MM.1S (cell line): ENCODE measurements at regions not wholly inside any gene's neighbourhood (a gene's known extent, or its start where the extent isn't known, plus 50 kb on each side); places are given as distances from the start of the nearest gene placed in this dataset.

Source experiments
- DNase-seq: peaks from one replicate; pipeline ENCODE4 v3.0.0-alpha.2; 2015
- H2AFZ ChIP-seq: fragments of 300-600 bp; sonication (generic); 2 replicates; pipeline ENCODE4 v1.6.0; 2016; ENCODE audit warnings: antibody characterized with exemption, low read length
- H3F3A ChIP-seq: fragments of 300-600 bp; sonication (generic); 2 replicates; pipeline ENCODE4 v1.6.1; 2016; ENCODE audit warnings: mild to moderate bottlenecking, antibody characterized with exemption, low read length, moderate library complexity, mixed read lengths; ENCODE audit not compliant: insufficient read depth
- H3K27ac ChIP-seq: fragments of 300-600 bp; sonication (generic); 2 replicates; pipeline ENCODE4 v1.5.1; 2016; ENCODE audit warnings: mild to moderate bottlenecking, low read length
- H3K27me3 ChIP-seq: fragments of 300-600 bp; sonication (generic); replicated peaks from 2 replicates; pipeline ENCODE4 v1.6.0; 2016; ENCODE audit warnings: low read length; ENCODE audit not compliant: insufficient read depth
- H3K36me3 ChIP-seq: fragments of 300-600 bp; sonication (generic); replicated peaks from 2 replicates; pipeline ENCODE4 v1.6.1; 2016; ENCODE audit warnings: mild to moderate bottlenecking, low read length, mixed read lengths; ENCODE audit not compliant: insufficient read depth
- H3K4me1 ChIP-seq: fragments of 300-600 bp; sonication (generic); 2 replicates; pipeline ENCODE4 v1.6.1; 2016; ENCODE audit warnings: low read length, mixed read lengths
- H3K4me2 ChIP-seq: fragments of 300-600 bp; sonication (generic); 2 replicates; pipeline ENCODE4 v1.6.0; 2016; ENCODE audit warnings: low read depth, low read length
- H3K4me3 ChIP-seq: fragments of 300-600 bp; sonication (generic); 2 replicates; pipeline ENCODE4 v1.5.1; 2016; ENCODE audit warnings: low read length, mixed read lengths
- H3K79me2 ChIP-seq: fragments of 300-600 bp; sonication (generic); 2 replicates; pipeline ENCODE4 v1.6.1; 2016; ENCODE audit warnings: mixed run types, low read length, mixed read lengths
- H3K9ac ChIP-seq: fragments of 300-600 bp; sonication (generic); 2 replicates; pipeline ENCODE4 v1.6.1; 2016; ENCODE audit warnings: low read length, mixed read lengths
- H3K9me2 ChIP-seq: fragments of 300-600 bp; sonication (generic); replicated peaks from 2 replicates; pipeline ENCODE4 v1.6.1; 2016; ENCODE audit warnings: mild to moderate bottlenecking, low read length, mixed read lengths; ENCODE audit not compliant: insufficient read depth
- H3K9me3 ChIP-seq: fragments of 300-600 bp; sonication (generic); replicated peaks from 2 replicates; pipeline ENCODE4 v1.6.1; 2016; ENCODE audit warnings: mild to moderate bottlenecking, low read length, mixed read lengths; ENCODE audit not compliant: insufficient read depth
- H4K20me1 ChIP-seq: fragments of 300-600 bp; sonication (generic); 2 replicates; pipeline ENCODE4 v1.6.1; 2016; ENCODE audit warnings: mild to moderate bottlenecking, low read length, moderate library complexity, mixed read lengths; ENCODE audit not compliant: insufficient read depth
- CTCF ChIP-seq: fragments of 300-600 bp; sonication (generic); IDR thresholded peaks from 2 replicates; pipeline ENCODE4 v1.5.1; 2016; ENCODE audit warnings: antibody characterized with exemption, low read length, mixed read lengths
- EZH2 ChIP-seq: fragments of 300-600 bp; sonication (generic); optimal IDR thresholded peaks from 2 replicates; pipeline ENCODE3; 2017; ENCODE audit warnings: low read depth, mild to moderate bottlenecking, antibody characterized with exemption, low read length, mixed read lengths
- EZH2phosphoT487 ChIP-seq: fragments of 300-600 bp; sonication (generic); IDR thresholded peaks from 2 replicates; pipeline ENCODE4 v1.6.1; 2018; ENCODE audit warnings: antibody characterized with exemption, low read length

- H3F3A ChIP-seq, result no peaks in the 10 kb centered on the region
- no peaks in the 10 kb centered on the region for H3K4me1 ChIP-seq
- no peak overlapping the region for H3K4me2 ChIP-seq
- H3K36me3 ChIP-seq, result no peaks in the 10 kb centered on the region
- H2AFZ ChIP-seq, result no peak overlapping the region
- no peaks in the 10 kb centered on the region for H3K79me2 ChIP-seq
- no peak overlapping the region for H3K27ac ChIP-seq
- H3K9me2 ChIP-seq, result no peaks in the 10 kb centered on the region
- H3K9me3 ChIP-seq, result no peaks in the 10 kb centered on the region
- DNase-seq, result no peak
- H3K4me3 ChIP-seq, result no peak overlapping the region
- no peaks in the 10 kb centered on the region for H3K27me3 ChIP-seq
- no peak overlapping the region for H3K9ac ChIP-seq
- H4K20me1 ChIP-seq, result no peaks in the 10 kb centered on the region
- TF ChIP-seq CTCF (peak; percentile 35), EZH2phosphoT487 (no peak)
Observed at GRCh38 chr4:136637071-136637777, 895.1 kb downstream of the PCDH18 start.

- H3K36me3 ChIP-seq, result no peaks in the 10 kb centered on the region
- H3K27ac ChIP-seq, result no peak overlapping the region
- no peaks in the 10 kb centered on the region for H4K20me1 ChIP-seq
- H3F3A ChIP-seq, result no peaks in the 10 kb centered on the region
- H3K4me1 ChIP-seq, result no peaks in the 10 kb centered on the region
- no peaks in the 10 kb centered on the region for H3K9me2 ChIP-seq
- H2AFZ ChIP-seq, result no peak overlapping the region
- H3K79me2 ChIP-seq, result no peaks in the 10 kb centered on the region
- no peak for TF ChIP-seq CTCF
- no peak for TF ChIP-seq EZH2
- no peak for TF ChIP-seq EZH2phosphoT487
- DNase-seq, result no peak
- no peaks in the 10 kb centered on the region for H3K27me3 ChIP-seq
- H3K9me3 ChIP-seq, result no peaks in the 10 kb centered on the region
- H3K9ac ChIP-seq, result no peak overlapping the region
- H3K4me2 ChIP-seq, result no peak overlapping the region
- H3K4me3 ChIP-seq, result no peak overlapping the region
Observed at GRCh38 chr4:136636155-136636554, 896.1 kb downstream of the PCDH18 start.

- H3K36me3 ChIP-seq, result no peaks in the 10 kb centered on the region
- H3K79me2 ChIP-seq, result no peaks in the 10 kb centered on the region
- H3K9me3 ChIP-seq, result no peaks in the 10 kb centered on the region
- no peak overlapping the region for H3K27ac ChIP-seq
- DNase-seq, result no peak
- H3K4me1 ChIP-seq, result no peaks in the 10 kb centered on the region
- no peak overlapping the region for H2AFZ ChIP-seq
- no peak overlapping the region for H3K4me3 ChIP-seq
- no peaks in the 10 kb centered on the region for H3K9me2 ChIP-seq
- H3K27me3 ChIP-seq, result no peaks in the 10 kb centered on the region
- H4K20me1 ChIP-seq, result no peaks in the 10 kb centered on the region
- no peak overlapping the region for H3K9ac ChIP-seq
- H3F3A ChIP-seq, result no peaks in the 10 kb centered on the region
- no peak for TF ChIP-seq EZH2phosphoT487
- TF ChIP-seq CTCF, result no peak
- no peak for TF ChIP-seq EZH2
- no peak overlapping the region for H3K4me2 ChIP-seq
Observed at GRCh38 chr4:136634121-136634520, 898.2 kb downstream of the PCDH18 start.
